ENCODE measurements at regions not wholly inside any gene's neighbourhood (a gene's known extent, or its start where the extent isn't known, plus 50 kb on each side); places are given as distances from the start of the nearest gene placed in this dataset.

GRCh38 chr6:93902517-93902916 is 483.2 kb upstream of the EPHA7 start:
- TF ChIP-seq, protein P1, sequence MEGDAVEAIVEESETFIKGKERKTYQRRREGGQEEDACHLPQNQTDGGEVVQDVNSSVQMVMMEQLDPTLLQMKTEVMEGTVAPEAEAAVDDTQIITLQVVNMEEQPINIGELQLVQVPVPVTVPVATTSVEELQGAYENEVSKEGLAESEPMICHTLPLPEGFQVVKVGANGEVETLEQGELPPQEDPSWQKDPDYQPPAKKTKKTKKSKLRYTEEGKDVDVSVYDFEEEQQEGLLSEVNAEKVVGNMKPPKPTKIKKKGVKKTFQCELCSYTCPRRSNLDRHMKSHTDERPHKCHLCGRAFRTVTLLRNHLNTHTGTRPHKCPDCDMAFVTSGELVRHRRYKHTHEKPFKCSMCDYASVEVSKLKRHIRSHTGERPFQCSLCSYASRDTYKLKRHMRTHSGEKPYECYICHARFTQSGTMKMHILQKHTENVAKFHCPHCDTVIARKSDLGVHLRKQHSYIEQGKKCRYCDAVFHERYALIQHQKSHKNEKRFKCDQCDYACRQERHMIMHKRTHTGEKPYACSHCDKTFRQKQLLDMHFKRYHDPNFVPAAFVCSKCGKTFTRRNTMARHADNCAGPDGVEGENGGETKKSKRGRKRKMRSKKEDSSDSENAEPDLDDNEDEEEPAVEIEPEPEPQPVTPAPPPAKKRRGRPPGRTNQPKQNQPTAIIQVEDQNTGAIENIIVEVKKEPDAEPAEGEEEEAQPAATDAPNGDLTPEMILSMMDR (optimal IDR thresholded peaks at IDR 0.05 in 1 of 3, IDR thresholded peaks at IDR 0.05 in 1 of 3, conservative IDR thresholded peaks at IDR 0.05 in 1 of 3; ENCODE audit: extremely low read depth in 1 of 3, insufficient read depth in 2 of 3, low read length in 3 of 3): no peak
- TF ChIP-seq EZH2 (IDR thresholded peaks at IDR 0.05; ENCODE audit: low read length): no peak
